Stimulated activated CD8-positive, alpha-beta memory T cell treated with anti-CD3 and anti-CD28 coated beads, Interleukin-4, amount 100 ng/mL, for 24 hours (primary cell): ENCODE measurements at regions not wholly inside any gene's neighbourhood (a gene's known extent, or its start where the extent isn't known, plus 50 kb on each side); places are given as distances from the start of the nearest gene placed in this dataset.
"Not testable (repeated sequence)": the region's sequence is repeated elsewhere in the genome, so short reads cannot be mapped to it uniquely, and the experiment has no call there.

Experiments
- DNase-seq: peaks from one replicate; pipeline ENCODE4 v3.0.0-alpha.2; 2020; ENCODE audit warnings: low read depth

DNA sequence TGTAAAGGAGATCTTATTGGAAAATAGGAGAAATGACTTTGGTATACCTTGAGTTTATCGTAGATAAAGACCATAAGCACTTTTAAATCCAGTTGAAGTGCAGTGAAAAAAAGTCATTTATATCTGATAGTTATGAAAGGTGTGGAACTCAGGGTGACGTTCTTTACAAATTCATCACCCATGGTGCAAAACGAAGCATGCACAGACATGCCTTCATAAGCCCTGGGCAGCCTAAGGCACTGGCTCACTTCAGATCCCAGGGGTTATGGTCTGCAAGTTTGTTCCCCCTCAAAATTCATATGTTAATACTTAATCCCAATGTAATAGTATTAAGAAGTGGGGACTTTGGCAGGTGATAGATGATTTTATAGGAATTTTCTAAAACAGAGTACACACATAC lies 1216.4 kb upstream of the USP15 start:
- DNase-seq = no peak

DNA sequence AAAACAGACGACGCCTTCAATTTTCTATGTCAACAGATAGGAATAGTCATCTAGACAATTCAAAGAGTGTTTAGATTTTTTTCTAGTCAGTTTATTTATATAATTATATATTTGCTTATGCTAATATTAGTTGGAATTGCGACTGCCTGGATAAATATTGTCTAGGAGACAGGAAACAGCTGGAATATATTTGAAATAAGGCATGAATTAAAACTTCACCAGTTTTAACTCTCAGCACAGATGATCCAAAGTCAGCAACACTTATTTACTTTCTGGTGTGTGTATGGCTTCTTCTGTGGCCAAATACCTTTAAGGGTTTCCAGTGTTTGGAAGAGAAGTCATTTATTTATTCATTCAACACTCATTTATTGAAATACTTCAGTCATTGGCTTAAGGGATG lies 1215.4 kb upstream of the USP15 start:
- DNase-seq = no peak

DNA sequence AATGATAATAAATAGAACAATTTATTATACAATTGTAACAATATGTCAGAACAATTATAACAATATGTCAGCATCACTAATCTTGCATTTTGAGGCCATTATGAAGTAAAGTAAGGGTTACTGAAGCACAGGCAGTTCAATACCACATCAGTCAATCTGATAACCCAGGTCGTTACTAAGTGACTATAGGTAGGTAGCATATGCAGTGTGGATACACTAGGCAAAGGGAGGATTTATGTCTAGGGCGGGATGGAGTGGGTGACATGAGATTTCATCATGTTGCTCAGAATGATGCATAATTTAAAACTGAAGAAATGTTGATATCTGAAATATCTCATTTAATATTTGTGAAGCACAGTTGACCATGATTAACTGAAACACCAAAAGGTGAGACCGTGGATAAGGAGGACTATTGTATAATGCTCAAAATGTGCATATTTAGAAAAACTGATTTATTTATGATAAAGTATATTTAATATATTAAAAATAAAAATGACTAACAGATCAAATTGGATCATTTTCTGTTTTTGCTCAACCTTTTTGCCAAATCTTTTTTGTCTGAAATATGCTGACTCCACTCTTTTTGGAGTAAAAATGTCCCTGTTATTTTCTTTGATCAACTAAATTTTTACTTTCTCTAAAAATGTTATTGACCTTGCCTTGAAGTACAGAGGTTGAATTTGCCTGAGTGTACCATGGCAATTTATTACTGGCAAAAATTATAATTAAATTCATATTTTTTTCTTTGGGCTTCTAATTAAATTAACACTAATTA lies 1189.4 kb upstream of the USP15 start:
- no peak for DNase-seq

DNA sequence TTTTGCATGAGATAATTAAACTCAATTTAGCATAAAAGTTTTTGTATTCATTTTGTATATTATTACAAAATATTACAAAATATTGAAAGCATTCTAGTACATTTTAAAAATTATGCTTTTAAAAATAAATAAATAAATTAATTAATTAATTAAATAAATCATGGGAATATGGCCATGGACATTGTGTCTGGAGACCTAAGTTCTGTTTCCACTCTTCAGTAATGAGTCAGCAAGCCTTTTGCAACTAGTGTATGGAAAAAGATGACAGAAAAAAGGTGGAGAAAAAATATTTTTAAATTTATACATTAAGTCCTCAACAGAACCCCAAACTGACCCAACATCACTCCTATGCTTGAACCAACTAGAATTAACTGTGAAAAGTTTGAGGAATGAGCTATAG lies 1187.5 kb upstream of the USP15 start:
- DNase-seq = no peak

DNA sequence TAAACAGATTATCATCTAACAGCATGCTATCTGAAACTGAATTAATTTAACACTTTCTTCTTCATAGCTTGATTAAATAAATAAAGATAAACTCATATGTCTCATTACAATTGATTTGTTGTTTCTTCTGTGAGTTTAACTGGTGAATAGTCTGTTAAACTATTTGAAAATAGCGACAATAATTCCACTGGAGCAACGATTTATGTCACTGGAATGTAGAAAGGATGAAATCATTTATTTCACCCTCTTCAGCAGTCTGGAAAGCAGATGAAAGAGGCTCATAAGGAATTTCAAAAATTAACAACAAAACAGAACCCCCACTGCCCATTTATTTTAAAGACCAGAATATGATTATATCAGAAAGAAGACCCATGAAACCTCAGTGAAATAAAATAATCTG lies 1165.1 kb upstream of the USP15 start:
- DNase-seq = no peak

DNA sequence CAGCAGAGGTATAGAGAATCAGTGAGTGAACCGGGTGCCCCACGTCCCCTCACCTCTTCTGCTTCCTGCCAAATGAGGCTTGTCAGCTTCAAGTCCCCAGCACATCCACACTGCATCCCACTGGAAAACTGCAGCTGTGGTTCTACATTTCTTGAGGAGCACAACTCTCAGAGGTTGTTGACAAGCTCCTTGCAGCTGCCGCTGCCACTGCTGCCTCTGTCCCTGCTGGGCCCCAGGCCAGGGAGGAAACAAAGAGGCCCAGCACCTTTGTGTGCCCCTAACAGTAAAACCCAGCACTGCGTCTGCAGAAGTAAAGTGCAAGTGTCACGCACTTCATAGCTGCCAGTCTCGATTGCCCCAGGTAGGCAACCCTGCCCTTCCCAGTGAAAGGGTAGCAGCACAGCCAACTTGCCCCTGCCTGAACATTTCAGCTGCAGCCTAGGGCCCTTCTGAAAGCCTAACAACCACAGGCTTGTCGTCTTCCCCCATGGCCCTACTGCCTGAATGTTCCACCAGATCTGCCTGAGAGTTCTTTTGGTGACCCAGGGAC lies 1162.1 kb upstream of the USP15 start:
- DNase-seq = no peak

DNA sequence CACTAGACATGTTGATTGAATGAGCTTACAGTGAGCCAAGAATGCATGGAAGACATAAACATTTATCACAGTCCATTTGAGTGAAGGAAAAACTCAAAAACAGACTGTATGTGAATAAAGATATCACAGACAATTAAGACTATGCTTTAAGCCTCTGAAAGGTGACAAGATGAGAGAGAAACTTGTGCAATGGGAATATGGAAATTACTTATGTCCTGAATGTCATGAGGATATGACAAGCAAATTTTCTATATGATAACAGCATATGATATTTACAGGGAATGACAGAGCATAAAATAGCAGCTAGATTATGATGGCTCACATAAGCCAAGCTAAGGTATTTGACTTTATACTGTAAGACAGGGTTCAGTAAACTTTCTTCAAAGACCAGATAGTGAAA lies 1153.1 kb upstream of the USP15 start:
- no peak for DNase-seq

DNA sequence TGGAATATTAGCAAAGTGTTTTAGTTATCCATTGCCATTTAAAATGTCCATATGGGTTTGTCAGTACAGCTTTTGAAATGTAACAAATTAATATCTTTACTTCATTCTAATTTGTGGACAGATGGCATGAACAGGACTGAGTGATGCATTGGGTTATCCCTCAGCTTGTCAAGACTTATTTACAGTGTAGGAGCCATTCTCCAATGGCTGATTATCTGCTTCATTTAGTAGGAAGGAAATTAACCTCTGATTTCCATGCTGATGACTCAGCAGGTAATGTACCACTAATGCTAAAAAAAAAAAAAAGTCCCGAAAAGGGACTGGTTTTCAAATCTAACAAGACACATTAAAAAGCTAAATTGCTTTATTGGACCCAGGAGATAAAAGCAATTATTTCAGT lies 1149.0 kb upstream of the USP15 start:
- no peak for DNase-seq

DNA sequence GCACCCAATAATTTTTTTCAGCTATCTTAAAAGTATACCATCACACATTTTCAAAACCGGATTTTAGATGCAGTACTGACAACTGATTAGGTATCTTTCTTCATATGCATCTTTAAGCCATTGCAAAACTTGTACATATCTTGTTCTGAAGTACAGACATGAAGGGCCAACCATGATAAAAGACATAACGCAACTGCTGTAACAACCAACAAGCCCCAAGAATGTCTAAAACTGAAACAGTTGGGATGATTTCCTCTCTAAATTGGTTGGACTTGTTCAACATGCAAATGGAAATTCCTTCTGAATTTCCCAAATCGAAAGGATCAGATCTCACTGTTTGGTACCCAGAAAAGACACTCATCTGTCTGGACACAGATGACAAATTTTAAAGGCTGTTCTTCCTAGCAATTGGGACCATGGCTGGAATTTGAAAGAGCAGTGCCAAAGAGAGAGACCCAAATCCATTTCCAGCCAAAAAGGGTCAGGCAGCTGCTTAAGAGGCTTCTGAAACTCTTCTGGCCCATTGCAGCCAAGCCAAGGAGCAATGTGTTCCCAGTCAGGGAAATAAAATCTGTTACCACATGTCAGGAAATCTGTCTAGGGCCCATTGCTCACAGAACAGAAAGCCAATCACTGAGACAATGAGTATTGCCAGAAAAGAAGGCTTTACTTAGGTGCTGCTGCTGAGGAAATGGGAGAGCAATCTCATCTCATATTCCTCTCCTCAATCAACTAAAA lies 1122.4 kb upstream of the USP15 start:
- no peak for DNase-seq

DNA sequence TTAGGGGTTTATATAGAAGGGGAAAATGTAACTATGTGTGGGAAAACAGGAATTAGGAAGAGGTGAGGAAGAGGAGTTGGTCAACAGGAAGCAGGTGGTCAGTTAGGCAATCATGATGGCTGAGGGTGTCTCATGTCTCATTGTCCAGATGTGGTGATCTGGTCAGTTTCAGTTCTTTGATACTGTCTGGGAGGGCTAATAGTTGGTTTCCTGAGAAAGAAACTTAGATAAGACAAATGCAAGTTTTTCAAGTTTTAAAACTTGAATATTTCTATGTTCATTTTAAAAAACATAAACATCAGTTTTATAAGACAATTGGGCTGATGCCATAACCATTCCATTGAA lies 1121.8 kb upstream of the USP15 start:
- DNase-seq = no peak

DNA sequence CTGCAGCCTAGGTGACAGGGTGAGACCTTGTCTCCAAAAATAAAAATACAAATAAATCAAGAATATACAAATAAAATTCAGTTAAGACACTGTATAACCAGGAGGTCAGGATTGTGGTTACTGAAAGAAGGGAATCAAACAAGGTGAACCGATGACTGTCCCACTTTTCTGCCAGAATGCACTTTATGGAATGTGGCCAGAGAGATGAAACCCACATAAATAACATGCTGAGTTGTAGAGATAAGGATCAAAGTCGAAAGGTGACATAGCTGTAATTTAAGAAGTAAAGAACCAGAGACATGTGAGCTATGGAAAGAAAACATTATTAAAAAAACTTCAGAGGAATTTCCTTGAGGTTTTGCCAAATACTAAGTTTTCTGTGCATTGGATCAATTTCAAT lies 1098.2 kb upstream of the USP15 start:
- no peak for DNase-seq

DNA sequence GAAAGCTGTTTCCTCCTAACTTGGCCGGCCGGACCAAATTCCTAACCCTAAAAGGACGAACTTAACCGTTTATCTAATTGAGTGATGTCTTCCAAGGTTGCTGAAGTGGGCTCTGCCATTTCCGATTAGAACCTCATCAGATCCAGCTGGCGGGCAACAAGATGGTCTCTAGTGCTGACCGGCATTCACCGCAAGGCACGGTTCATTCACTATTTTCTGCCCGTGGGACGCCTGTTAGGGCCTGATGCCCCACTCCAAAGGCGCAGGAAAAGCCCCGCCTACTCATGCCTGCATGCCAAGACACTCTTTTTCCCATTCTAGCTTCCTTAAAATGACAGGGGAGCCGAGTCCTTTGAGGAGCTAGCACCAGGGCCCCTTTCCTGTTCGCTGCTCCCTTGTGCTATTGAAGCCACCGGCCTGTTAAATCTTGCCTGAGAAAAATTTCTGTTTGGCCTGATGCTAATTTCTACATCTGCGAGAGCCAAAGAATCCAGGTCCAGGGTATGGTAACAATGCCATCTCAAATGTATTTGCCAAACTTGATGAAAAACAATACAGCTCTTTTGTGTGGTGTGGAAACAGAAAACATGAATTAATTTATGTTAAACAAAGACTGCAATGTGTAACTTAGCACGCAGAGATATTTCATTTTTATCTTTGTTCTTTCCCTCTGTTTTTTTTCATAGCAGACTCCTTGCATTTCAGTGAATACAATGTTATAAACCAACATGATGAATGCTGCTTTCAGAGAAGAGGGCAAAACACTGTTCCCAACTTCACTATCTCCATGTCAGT lies 1071.2 kb upstream of the USP15 start:
- DNase-seq = no peak

DNA sequence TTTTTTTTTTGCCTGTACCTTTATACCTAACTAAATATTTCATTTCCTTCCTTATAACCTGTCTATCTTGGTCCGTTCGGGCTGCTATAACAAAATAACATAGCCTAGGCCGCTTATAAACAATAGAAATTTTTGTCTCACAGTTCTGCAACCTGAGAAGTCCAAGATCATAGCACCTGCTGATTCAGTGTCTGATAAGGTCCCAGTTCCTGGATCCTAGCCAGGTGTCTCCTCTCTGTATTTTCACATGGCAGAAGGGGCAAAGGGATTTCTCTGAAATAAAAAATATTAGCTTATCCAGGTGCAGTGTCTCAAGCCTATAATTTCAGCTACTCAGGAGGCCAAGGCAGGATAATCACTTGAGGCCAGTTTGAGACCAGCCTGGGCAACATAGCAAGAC lies 1046.6 kb upstream of the USP15 start:
- no peak for DNase-seq

DNA sequence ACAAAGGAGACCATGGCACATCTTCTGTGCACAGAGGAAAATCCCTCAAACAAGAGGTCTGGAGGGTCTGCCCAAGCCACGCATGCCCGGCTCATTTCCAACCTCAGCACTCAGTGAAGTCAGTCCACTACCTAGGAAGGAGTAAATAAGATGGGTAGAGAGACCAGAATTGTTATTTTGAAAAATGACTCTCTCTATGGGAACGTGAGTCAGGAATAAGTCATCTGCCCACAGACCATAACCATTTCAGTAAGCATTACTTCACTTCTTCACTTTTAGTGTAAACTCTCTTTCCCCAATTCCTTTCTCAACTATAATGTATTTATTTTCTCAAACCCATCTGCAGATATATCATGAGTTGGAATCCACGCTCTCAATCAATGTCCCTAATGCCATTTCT lies 1039.9 kb upstream of the USP15 start:
- DNase-seq = no peak

DNA sequence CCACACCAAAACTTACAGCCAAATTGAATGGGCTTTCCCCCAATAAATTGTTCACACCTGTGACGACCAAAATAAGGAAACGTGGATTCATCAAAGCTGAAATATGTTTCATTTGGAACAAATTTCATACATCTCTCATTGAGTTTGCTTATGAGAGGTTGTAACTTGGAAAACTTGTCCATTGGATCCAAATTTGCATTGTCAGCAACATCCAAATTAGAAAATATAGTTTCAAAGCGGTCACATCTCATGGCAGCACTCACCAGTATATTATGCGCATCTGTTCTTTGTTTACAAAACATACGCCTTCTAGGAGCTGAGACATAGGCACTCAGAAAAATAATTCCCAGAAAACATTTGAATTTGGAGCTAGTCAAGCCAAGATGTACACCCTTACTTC lies 1028.2 kb upstream of the USP15 start:
- DNase-seq = no peak

DNA sequence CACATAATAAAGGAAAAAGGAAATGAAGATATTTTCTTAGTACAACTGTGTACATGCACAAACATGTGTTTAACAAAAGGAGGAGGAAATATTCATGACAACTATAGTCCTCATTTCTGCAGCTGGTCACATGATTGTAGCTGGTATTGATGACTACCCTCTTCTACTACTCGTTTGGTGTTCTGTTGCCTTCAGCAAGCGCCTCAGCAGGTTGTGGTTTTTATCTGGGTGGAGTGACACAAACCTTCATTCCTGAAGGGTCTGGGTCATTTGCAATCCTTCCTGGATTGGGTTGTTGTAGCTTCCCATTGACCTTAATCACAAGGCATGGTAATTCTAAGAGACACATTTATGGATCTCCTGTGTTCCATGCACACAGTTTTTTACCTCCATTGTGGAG lies 1009.9 kb upstream of the USP15 start:
- no peak for DNase-seq

DNA sequence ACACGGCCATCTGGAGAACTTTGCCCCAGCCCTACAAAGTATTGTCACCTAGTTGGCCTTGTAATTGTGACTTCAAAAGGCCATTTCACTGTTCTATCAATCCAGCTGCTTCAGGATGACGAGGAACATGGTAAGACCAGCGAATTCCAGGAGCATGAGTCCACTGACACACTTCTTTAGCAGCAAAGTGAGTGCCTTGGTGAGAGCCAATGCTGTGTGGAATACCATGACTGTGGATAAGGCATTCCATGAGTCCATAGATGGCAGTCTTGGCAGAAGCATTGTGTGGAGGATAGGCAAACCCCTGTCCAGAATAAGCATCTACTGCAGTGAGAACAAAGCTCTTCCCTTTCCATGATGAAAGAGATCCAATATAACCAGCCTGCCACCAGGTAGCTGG lies 1009.1 kb upstream of the USP15 start:
- no peak for DNase-seq

DNA sequence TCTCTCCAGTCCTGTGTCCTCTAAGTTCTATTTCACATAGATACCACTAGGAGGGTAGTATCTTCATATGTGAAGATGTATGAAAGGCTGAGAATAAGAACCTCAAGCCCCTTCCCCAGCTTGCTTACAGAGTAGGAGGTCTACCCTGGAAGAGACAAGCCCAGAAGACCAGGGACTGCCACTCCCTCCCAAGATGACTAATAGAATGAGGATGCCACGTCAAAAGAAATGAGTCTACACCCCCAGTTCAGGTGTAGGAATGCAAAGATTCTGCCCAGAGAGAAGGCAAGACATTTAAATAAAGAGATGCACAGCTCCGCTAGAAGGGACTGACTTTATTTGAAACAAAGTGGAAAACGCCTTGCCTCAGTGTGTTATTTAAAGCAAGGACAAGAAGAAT lies 1006.0 kb upstream of the USP15 start:
- DNase-seq = no peak

DNA sequence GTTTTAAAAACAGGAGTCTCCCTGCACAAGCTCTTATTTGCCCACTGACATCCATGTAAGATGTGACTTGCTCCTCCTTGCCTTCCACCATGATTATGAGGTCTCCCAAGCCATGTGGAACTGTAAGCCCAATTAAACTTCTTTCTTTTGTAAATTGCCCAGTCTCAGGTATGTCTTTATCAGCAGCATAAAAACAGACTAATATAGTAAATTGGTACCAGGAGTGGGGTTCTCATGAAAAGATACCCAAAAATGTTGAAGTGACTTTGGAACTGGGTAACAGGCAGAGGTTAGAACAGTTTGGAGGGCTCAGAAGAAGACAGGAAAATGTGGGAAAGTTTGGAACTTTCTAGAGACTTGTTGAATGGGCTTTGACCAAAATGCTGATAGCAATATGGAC lies 995.9 kb upstream of the USP15 start:
- not testable (repeated sequence) for DNase-seq

DNA sequence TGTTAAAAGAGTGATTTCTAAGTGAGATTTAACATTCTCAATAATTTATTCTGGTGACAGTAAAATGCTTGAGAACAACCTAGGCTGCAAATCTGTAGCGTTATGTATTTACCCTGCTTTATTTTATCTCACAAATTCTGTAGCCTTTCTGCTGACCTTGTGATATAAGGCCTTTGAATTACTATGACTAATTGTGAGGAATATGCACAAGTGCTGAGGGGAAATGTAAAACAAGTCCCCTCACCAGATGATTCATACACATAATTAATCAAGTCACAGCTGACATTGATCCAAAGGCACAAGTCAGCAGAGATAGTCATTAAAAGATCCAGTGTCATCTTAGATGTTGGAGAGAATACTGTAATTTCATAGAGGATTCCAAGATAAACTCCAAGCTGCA lies 992.7 kb upstream of the USP15 start:
- DNase-seq = no peak

DNA sequence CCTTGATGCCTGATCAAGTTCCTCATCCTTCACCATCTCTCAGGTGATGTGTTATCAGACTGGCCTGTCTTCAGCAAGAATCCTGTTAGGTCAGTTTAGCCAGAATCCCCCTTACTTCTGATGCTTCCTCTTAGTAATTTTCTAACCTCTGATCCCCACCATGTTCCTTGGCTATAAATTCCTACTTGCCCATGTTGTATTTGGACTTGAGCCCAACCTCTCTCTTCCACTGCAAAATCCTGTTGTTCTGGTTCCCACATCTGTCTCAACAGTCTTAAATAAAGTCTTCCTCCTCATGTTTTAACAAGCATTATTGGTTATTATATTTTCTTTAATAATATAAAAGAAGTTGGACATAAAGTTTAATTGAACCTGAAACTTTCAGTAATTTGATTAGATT lies 987.8 kb upstream of the USP15 start:
- no peak for DNase-seq

DNA sequence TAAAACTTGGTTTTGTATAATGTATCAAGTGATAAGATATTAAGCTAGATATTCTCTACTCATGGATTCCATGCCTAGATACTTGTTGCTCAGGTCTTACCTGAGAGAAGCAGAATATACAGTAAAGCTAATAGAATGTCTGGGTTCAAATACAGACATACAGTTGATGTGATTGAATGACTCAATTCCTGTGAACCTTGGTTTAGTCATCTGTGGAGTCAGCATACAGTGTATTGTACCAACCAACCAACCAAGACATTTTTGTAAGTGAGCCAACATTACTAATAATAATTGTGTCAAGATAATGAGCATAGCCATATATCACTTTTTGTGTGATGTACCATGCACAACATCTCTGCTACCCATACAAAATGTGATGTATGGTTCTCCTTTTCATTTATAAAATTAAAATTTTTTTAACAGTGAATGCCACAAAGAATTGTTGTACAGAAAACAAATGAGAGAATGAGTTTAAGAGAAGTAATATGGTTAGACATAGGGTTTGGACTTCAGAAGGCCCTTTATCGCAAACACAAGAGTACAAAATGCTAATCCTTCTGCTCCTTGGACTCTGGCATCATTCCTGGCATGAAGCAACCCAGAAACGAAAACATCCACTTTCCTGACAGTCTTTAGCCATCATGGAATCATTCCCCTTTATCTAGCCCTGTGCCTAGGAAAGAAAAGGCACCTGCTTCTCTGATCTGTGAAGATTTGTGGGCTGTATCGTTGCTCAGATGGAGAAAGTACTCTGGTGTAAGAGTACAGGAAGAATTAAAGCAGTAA lies 977.2 kb upstream of the USP15 start:
- DNase-seq = no peak
